ENCODE measurements at regions not wholly inside any gene's neighbourhood (a gene's known extent, or its start where the extent isn't known, plus 50 kb on each side); places are given as distances from the start of the nearest gene placed in this dataset.

GRCh38 chr2:121058852-121059558, 226.0 kb downstream of the TFCP2L1 start:
- no peak for TF ChIP-seq POLR2A (IDR thresholded peaks at IDR 0.05)
- TF ChIP-seq, protein P1, sequence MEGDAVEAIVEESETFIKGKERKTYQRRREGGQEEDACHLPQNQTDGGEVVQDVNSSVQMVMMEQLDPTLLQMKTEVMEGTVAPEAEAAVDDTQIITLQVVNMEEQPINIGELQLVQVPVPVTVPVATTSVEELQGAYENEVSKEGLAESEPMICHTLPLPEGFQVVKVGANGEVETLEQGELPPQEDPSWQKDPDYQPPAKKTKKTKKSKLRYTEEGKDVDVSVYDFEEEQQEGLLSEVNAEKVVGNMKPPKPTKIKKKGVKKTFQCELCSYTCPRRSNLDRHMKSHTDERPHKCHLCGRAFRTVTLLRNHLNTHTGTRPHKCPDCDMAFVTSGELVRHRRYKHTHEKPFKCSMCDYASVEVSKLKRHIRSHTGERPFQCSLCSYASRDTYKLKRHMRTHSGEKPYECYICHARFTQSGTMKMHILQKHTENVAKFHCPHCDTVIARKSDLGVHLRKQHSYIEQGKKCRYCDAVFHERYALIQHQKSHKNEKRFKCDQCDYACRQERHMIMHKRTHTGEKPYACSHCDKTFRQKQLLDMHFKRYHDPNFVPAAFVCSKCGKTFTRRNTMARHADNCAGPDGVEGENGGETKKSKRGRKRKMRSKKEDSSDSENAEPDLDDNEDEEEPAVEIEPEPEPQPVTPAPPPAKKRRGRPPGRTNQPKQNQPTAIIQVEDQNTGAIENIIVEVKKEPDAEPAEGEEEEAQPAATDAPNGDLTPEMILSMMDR (IDR thresholded peaks at IDR 0.05) = no peak
- TF ChIP-seq EP300 (IDR thresholded peaks at IDR 0.05) = no peak
- TF ChIP-seq POLR2AphosphoS5 (IDR thresholded peaks at IDR 0.05) = no peak

Data from upper lobe of left lung (tissue), 4 donors.